Sigmoid colon (tissue), 4 donors: ENCODE measurements at regions not wholly inside any gene's neighbourhood (a gene's known extent, or its start where the extent isn't known, plus 50 kb on each side); places are given as distances from the start of the nearest gene placed in this dataset.

Experiments used
- EP300 ChIP-seq, 4 donors: sonication (generic); formaldehyde crosslinking; IDR thresholded peaks; one replicate each; pipeline ENCODE4 v1.6.1; 2017; ENCODE audit warnings: antibody characterized with exemption in 4 of 4
- POLR2A ChIP-seq, 2 donors: fragments of 450-650 bp; IDR thresholded peaks; one replicate each; pipeline ENCODE4 v1.6.1; 2016; ENCODE audit warnings: antibody characterized with exemption in 2 of 2, mild to moderate bottlenecking in 2 of 2, moderate library complexity in 2 of 2
- POLR2AphosphoS5 ChIP-seq, 4 donors: sonication (generic); formaldehyde crosslinking; IDR thresholded peaks; one replicate each; pipeline ENCODE4 v1.6.1; 2017; ENCODE audit warnings: antibody characterized with exemption in 4 of 4
- TF ChIP-seq, protein P1 (sequence below), 4 experiments: fragments of 450-650 bp in 3 of 4; fragments of 200-600 bp in 1 of 4; IDR thresholded peaks; one replicate each; pipeline ENCODE4 v1.5.1; 2016 to 2019; ENCODE audit warnings: antibody characterized with exemption in 4 of 4, mild to moderate bottlenecking in 3 of 4, moderate library complexity in 2 of 4

DNA sequence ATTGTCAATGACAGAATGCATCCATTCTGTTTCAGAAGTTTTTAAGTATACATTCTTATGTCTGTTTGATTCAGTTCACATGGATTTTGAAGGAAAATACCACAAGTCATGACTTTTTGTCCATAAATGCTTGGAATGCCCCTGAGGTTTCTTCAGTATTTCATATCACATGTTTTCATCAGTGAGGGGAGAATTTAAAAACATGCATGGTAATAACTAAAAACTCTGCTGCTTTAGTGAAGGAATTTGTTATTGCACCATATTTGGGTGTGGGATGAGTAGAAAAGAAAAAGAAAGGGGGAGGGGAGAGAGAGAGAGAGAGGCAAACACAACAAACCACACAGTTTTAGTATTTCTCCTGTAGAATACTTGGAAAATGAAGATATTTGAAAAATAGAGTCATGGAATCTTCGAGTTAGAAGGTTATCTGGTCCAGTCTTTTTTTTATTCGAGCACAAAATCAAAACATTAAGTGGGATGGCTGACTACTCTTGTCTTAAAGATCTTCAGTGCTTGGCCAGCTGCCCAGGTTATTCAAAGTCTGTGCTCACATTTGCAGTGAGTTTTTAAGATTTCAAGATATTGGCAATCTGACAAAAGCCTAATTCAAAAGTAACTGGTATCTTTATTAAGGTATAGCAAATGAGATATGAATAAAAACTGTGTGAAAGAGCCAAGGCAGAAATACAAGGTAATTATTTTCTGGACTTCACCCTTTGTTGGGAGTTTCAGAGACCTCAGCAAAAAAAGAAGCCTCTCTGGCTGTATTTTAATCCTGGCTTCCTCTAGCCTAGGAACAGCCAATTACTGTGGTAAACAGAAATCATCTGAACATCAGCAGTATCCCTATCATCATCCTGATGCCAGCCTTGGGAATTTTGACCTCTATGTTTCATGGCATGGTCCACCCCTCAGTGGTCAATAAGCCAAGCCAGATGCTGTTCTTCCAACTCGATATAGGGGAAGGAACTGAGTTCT lies 687.9 kb upstream of the CITED2 start:
- TF ChIP-seq EP300 (IDR thresholded peaks at IDR 0.05) (no peak), POLR2AphosphoS5 (IDR thresholded peaks at IDR 0.05) (no peak), POLR2A (IDR thresholded peaks at IDR 0.05) (no peak)
- TF ChIP-seq, protein P1, sequence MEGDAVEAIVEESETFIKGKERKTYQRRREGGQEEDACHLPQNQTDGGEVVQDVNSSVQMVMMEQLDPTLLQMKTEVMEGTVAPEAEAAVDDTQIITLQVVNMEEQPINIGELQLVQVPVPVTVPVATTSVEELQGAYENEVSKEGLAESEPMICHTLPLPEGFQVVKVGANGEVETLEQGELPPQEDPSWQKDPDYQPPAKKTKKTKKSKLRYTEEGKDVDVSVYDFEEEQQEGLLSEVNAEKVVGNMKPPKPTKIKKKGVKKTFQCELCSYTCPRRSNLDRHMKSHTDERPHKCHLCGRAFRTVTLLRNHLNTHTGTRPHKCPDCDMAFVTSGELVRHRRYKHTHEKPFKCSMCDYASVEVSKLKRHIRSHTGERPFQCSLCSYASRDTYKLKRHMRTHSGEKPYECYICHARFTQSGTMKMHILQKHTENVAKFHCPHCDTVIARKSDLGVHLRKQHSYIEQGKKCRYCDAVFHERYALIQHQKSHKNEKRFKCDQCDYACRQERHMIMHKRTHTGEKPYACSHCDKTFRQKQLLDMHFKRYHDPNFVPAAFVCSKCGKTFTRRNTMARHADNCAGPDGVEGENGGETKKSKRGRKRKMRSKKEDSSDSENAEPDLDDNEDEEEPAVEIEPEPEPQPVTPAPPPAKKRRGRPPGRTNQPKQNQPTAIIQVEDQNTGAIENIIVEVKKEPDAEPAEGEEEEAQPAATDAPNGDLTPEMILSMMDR (IDR thresholded peaks at IDR 0.05) = no peak
